GM18868 (cell line): ENCODE measurements at regions not wholly inside any gene's neighbourhood (a gene's known extent, or its start where the extent isn't known, plus 50 kb on each side); places are given as distances from the start of the nearest gene placed in this dataset.
"Not testable (repeated sequence)": the region's sequence is repeated elsewhere in the genome, so short reads cannot be mapped to it uniquely, and the experiment has no call there.

Source experiments
- ATAC-seq: cut with Tn5 transposase; IDR thresholded peaks from one replicate; pipeline ENCODE4 v1.9.1; 2021; ENCODE audit warnings: mild to moderate bottlenecking, moderate library complexity; ENCODE audit not compliant: unreplicated experiment

DNA sequence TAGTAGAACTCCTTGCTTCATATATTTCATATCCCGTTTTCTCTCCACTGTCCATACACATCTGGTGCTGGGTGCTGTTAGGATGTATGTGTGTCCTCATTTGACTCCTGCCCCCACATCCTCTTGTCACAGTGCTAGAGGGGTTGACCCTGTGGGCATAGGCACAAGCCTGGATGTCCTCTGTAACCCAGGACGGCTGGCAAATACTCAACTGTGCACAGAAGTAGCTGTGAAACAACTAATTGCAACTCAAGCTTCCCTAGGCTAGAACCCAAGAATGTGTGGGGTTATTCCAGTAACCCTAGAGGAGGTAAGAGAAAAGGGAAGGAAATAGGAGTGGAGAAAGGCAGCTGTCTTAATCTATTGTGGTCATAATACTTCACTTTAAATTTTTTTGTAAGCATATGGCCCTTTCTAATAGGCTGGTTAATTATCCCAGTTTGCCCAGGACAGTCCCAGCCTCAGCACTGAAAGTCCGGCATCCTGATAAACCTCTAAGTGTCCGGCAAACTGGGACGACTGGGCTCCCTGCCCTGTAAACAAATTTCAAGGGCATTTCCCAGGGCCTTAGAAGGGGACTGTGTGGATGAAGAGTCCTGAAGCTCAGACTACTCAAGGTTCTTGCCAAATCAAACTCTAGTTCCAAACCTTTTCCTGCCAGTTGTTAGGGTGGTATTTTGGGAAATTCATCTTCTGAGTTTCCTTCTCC lies 283.2 kb upstream of the CELF2 start:
- ATAC-seq: no peak

DNA sequence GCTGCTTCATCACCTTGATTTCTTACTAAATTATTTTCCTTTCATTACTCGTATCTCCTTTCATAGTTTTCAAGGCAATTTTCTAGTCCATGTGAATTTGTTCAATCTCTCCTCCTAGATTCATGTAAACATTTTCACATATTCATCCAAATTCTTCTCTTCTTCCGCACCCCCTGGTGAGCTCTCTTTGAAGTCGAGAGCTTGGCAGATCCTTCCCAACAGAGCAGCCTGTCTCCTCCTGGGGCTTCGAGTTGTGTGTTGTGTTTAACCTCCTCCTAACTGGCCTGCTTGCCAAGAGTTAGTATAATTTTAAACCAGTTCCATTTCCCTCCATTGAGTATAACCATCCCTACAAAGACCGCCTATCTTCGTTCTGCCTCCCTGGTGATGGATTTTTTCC lies 272.4 kb upstream of the CELF2 start:
- no peak for ATAC-seq

DNA sequence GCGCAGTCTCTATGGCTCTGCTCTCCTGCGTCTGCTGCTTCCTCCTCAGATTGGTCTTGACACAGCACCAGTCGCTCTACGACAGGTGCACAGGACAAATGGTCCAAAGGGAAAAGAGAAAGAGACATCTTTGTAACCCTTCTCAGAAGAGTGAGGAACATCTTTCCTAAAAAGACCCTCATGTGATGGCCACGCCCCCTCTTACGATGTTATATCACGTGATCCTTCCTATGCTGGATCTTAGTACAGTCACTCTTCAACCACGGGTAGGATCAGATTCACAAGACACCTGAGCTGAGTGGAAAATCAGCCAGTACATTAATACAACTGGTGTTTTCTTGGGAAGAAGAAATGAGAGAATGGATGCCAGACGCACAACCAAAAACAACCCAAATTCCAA lies 262.2 kb upstream of the CELF2 start:
- ATAC-seq: no peak

DNA sequence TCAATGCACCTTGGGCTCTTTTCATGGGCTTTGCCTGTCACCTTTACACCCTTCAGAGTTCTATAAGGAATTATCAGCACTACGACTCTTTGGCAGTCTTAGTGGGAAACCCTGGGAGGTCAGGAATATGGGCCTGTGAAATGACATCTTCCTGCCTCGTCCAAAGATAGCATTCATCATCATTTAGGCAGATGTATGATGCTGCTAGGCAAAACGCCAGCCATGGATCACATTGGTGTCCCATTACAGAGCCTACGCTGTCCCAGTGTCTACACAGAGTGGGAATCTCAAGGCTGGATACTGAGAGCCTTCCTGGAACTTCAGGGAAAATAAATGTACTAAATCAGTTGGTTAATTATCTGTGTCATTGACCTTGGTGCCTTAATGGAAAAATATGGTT lies 259.4 kb upstream of the CELF2 start:
- ATAC-seq: no peak

DNA sequence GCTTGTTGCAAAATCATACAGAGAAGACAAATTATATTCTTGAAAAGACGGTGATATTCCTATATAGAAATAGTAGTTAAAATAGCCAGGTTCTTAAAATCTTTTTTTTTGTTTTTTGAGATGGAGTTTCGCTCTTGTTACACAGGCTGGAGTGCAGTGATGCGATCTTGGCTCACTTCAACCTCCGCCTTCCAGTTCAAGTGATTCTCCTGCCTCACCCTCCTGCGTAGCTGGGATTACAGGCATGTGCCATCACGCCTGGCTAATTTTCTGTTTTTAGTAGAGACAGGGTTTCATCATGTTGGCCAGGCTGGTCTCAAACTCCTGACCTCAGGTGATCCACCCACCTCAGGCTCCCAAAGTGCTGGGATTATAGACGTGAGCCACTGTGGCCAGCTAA lies 257.9 kb upstream of the CELF2 start:
- not testable (repeated sequence) for ATAC-seq

DNA sequence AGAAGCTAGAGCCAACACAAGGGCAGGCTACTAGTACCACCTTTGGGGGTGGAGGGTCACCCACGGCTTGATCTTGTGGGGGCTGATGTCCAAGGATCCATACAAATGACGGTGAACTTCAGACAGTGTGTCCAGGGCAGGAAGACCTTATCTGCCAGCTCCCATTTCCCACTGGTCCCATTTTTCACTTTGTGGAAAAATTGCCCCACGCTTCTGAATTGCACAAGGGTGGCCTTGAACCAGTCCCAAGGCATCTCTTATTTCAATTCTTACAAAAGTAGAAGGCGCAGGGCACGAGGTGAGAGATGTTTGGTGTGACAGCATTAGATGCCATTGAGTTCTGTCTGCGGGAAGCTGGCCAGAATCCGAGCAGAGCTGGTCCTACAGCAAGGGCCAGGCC lies 252.7 kb upstream of the CELF2 start:
- ATAC-seq: no peak

DNA sequence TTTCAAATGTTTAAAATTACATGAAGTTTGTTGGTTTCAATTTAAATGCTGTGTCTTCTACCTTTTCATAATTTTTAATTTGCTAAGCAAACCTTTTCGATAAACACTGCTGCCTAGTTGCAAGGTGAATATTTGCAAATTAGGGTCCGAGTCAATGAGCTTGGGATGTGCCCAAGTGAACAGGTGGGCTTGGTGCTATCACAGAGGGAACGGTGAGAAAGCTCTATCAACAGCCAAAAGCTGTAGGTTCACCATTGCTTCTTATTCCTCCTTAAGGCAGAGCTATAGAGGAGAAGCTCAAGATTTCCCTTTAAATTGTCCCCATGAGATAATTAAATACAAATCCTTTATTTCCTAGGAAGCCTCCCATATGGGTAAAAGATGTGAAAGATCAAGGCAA lies 245.3 kb upstream of the CELF2 start:
- no peak for ATAC-seq

DNA sequence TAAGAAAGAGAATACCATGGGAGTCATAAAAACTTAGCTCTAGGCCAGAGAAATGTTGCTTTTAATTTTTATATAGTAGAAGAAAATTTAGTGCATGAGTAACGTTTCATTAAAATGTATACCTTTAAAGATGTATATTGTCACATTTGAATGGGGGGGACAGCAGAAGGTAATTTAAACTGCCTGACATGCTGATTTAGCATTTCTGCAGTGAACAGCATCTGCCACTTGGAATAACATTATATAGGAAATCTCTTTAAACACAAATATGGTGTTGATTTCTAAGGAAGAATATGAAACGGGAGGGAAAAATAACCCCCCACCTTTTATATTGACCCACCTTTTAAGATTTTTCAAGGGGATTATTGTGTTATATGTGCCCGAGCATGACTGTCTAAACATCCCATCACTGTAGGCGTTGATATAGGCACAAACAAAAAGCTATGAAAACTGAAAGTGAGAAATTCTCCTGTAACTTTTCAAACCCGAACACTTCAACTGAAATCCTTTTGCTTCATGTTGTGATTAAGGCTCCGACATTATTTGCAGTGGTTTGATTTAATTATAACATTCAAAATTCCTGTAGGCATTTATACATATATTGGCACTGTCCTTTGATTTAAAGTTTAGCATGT lies 244.7 kb upstream of the CELF2 start:
- no peak for ATAC-seq

DNA sequence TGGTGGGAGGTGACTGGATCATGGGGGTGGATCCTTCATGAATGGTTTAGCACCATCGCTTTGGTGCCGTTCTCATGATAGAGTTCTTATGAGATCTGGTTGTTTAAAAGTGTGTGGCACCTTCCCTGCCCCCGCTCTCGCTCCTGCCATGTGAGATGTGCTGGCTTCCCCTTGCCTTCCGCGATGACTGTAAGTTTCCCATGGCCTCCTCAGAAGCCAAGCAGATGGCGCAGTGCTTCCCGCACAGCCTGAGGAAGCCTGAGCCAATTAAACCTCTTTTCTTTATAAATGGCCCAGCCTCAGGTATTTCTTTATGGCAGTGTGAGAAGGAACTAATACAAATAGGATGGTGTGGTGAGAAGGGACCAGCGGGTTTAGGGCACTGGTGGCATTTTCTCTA lies 243.3 kb upstream of the CELF2 start:
- no peak for ATAC-seq

DNA sequence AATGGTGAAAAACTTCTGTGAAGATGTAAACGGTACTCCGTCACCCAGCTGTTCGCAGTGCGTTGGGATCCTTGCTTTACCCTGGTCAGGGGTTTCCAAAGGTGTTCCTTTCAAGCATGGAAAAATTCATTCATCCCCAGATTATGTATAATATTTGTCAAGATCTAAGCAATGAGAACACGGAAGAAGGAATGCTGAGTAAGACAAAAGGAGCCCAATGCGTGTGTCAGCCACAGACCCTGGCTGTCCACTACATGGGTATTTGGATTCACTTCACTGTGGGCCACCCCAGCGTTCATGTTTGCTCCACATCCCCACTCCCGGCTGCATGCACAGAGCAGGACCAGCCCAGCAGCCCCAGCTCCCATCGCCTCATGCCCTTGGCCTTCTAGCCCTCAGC lies 241.3 kb upstream of the CELF2 start:
- ATAC-seq: no peak

DNA sequence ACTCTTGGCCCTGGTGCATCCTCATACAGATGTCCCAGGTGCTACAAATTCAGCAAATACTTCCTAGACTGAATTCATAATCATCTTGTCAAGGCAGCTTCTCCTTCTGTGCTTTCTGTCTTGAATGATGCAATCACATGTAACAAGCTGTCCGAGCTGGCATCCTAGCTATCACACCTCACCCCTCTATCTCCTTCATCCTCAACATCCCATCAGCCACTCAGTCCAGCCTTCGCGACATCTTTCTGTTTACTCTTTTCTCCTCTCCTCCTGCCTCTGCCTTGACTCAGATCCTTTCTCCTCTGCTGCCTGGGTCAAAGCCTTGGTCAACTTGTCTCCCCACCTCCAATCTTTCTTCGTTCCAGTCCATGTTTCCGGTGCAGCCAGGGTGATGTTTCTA lies 240.4 kb upstream of the CELF2 start:
- no peak for ATAC-seq

DNA sequence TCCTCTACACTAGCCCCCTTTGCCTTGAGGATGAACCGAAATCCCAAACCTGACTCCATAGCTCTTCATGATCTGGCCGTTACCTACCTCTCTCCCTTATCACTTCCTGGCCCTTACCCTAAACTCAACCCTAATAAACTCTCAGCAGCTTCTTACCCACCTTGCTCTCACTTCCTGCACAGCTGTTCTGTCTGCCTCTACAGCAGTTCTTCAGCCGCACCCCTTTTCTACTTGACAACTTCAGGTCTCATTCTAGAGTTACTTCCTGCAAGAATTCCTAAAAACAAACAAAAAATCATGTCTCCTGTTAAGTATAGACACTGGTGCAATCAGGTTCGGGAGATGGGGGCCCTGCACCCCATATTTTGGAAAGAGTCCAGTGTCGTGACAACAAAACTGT lies 239.9 kb upstream of the CELF2 start:
- no peak for ATAC-seq

DNA sequence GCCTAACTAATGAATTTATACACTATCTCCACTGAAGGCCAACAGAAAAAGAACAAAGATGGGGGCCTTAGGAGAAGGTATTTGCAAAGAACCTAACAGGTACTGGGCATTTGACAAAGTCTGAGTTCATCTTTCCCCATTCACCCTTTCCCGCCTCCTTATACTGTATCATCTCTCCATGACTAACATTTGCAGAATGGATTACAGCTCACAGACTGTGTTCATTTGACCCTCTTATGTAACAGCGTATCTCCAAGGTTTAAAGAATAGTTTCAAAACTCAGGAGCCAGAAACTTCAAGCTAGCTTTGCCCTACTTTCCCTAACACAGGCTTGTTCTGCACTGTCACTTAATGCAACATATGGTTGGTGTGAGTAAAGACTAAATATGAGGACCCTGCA lies 238.7 kb upstream of the CELF2 start:
- no peak for ATAC-seq

DNA sequence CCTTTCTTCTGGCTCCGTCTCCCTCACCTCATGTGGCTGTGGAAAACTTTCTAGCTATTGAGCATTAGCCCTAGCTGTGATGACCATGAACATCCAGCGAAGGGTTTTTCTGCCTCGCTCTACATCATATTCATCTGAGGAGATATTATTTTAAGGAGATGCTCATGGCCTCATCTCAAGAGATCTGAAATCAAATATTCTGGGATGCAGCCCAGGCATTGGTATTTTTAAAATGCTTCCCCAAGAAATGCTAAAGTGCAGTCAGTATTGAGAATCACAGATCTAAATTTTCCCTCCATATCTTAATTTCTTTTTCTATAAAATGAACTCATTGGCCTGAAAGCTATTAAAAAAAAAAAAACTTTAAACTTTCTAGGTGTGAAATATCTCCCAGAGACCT lies 238.2 kb upstream of the CELF2 start:
- ATAC-seq: no peak

DNA sequence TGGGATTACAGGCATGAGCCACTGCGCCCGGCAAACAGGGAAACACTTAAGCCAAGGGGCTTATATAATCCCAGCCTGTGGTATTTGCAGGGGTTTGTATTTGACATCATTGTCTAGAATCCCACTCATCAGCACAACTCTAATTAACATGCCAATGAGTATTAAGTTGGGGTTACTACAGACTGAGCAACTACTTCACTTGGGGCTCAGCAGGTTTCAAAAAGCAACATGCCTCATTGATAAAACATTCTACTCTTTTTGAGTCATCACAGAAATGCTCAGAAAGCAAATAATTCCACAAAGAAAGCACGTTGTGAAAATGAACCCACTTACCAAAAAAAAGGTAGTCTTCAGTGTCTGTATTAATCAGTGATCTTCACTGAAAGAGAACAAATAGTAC lies 236.9 kb upstream of the CELF2 start:
- ATAC-seq: no peak

DNA sequence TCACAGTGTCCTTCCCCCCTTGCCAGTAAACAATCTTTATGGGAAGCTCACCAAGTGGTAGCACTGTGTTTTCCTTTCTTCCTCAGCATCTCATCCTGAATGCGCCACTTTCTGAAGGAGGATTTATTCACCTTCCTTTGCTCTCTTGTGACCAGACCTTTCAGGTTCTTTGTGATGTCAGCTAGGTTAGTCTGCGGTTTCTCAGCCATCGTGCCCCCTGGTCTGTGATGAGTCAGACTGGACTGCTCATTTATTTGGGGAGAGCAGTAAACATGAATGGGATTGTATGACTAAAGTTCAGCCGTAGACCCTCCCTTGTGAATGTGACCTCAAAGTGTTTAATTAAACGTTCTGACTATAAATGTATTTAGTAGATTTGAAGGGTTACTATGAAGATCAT lies 235.1 kb upstream of the CELF2 start:
- no peak for ATAC-seq

DNA sequence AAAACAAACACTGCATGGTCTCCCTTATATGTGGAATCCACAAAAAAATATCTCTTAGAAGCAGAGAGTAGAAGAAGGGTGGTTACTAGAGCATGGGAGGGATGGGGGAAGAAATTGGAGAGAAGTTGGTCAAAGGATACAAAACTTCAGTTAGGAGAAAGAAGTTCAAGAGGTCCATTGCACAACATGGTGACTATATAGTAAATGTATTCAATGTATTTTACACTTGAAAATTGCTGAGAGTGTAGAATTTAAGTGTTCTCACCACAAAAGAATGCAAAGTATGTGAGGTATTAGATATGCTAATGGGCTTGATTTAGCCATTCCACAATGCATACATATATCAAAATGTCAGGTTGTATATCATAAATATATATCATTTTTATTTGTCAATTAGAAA lies 232.0 kb upstream of the CELF2 start:
- ATAC-seq: no peak

DNA sequence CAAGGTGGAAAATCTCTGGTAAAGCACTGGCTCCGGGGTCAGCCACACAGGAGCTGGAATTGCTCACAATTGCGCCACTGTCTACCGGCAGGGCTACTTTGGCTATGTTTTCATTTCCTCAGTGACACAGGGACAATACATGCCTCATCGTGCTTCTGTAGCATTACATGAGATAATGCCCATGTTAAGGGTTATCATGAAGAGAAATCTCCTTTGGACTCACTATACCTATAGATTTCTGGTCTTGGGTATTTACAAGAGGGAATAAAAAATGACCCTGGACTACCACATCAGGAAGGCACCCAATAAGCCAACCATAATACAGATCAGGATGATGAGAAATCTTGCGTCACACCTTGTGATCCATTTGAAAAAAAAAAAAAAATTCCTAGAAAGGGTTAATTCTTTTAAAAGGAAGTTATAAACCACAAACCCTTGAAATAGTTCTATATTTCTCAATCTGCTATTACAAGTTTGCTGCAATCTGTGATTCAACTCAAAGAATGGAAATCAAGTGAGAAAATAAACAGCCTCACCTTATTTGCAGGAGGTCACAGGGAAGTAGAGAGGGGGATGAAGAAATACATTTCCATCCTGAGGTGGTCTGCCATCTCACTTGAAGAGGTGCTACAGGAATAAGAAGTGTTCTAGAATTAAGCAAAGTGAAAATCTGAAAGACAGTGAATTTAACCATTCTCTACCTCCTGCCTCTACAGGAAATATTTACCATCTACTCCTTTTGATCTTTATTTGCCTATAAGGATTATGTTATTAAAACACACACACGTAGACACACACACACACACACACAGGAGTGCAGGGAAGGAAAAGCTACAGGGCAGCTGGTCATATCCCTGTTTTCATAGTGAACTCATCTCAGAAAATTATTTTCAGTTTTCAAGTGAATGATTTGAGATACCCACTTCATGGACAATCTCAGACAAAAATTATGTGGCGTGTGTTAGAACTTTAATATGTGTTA lies 231.3 kb upstream of the CELF2 start:
- no peak for ATAC-seq

DNA sequence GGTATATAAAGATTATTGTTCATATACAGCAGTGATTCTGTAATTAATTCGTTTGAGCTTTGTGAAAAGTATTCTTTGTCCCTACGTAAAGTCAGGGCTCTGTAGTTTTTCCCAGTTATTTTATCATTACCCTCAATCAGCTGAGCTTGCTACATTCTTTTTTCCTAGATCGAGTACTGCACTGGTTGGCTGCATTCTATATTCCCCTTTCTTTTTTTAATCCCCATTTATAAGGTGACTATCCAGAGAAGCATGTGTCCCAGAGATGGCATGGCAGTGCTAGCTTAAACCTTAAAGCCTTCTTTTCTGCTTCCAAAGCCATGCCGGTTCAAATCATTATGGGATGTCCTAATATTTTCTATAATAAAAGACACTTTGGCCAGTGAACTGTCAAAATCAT lies 230.1 kb upstream of the CELF2 start:
- no peak for ATAC-seq

DNA sequence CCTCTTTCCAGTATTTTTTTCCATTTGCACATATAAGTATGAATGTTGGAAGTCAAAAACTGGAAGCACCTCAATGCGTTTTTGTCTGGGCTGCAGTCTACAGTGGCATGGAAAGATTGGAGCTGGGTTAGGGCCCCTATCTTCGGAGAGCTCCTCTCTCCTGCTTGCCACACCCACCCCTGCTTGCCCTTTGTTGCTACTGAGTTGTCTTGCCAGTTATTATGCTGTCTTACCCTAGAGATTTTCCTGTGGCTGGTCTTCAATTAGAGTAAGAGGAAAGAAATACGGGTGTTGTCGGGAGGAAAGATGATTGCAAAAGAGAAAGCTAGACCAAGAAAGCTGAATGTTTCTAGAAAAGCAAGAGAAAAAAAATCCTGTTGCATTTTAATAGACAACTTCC lies 228.9 kb upstream of the CELF2 start:
- no peak for ATAC-seq

DNA sequence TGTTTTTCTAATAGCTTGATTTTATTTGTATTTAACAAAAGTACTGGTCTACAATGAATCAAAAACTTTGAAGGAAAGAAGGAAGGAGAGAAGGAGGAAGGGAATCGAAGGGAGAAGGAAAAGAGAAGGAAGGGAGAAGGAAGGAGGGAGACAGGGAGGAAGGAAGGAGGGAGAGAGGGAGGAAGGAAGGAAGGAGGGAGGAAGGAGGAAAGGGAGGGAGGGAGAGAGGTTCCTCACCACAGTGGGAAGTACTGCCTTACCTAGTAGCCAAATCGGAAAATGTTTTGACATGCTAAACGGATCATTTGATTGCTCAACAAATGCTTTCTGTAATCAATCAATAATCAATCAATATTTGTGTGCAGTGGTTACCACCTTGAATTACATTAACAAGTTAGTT lies 225.8 kb upstream of the CELF2 start:
- no peak for ATAC-seq

DNA sequence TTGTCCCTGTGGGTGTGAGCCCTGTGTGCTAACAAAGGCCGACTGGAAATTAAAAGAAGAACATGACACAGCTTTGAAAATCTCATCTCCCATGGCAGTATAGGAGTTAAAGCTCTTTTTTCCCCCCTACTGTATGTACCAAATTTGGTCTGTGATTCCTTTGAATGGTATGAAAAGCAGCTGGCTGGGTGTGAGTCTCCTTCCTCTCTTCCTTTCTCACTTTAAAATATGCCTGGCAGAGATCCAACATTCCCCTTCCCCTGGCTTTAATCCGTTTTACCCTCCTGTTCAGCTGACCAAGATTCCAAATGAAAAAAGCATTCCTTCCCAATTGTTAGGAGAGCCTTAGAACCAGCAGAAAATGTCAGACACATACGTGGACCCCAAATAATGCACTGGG lies 225.0 kb upstream of the CELF2 start:
- ATAC-seq: no peak
